Hepatocyte (in vitro differentiated cells): ENCODE measurements at regions not wholly inside any gene's neighbourhood (a gene's known extent, or its start where the extent isn't known, plus 50 kb on each side); places are given as distances from the start of the nearest gene placed in this dataset.

Experiments
- DNase-seq: peaks from one replicate; pipeline ENCODE4 v3.0.0-alpha.2; 2016; ENCODE audit warnings: low spot score
- H2AFZ ChIP-seq: fragments of 200-600 bp; sonication (generic); 2 replicates; pipeline ENCODE4 v1.6.0; 2016; ENCODE audit warnings: antibody characterized with exemption, mild to moderate bottlenecking
- H3K27ac ChIP-seq: fragments of 200-600 bp; sonication (generic); 2 replicates; pipeline ENCODE4 v1.5.1; 2016; ENCODE audit warnings: mild to moderate bottlenecking
- H3K27me3 ChIP-seq: fragments of 200-600 bp; sonication (generic); 2 replicates; pipeline ENCODE4 v1.6.1; 2016
- H3K36me3 ChIP-seq: fragments of 200-600 bp; sonication (generic); replicated peaks from 2 replicates; pipeline ENCODE4 v1.5.1; 2016; ENCODE audit warnings: low read depth; ENCODE audit not compliant: insufficient read depth
- H3K4me1 ChIP-seq: fragments of 200-600 bp; sonication (generic); 2 replicates; pipeline ENCODE4 v1.5.1; 2016; ENCODE audit warnings: mild to moderate bottlenecking, moderate library complexity; ENCODE audit not compliant: insufficient read depth
- H3K4me2 ChIP-seq: fragments of 200-600 bp; sonication (generic); 2 replicates; pipeline ENCODE4 v1.6.0; 2016
- H3K4me3 ChIP-seq: fragments of 200-600 bp; sonication (generic); 2 replicates; pipeline ENCODE4 v1.5.1; 2016; ENCODE audit warnings: mild to moderate bottlenecking
- H3K79me2 ChIP-seq: fragments of 200-600 bp; sonication (generic); 2 replicates; pipeline ENCODE4 v1.6.0; 2017; ENCODE audit warnings: mild to moderate bottlenecking
- H3K9me2 ChIP-seq: fragments of 200-600 bp; sonication (generic); replicated peaks from 2 replicates; pipeline ENCODE4 v1.6.0; 2017; ENCODE audit warnings: mild to moderate bottlenecking; ENCODE audit not compliant: insufficient read depth
- H3K9me3 ChIP-seq: fragments of 200-600 bp; sonication (generic); 2 replicates; pipeline ENCODE4 v1.5.1; 2016; ENCODE audit warnings: low read depth, mild to moderate bottlenecking
- H4K20me1 ChIP-seq: fragments of 200-600 bp; sonication (generic); 2 replicates; pipeline ENCODE4 v1.6.0; 2016; ENCODE audit warnings: mild to moderate bottlenecking; ENCODE audit not compliant: insufficient read depth, poor library complexity, severe bottlenecking
- CTCF ChIP-seq: fragments of 200-600 bp; sonication (generic); IDR thresholded peaks from 2 replicates; pipeline ENCODE4 v1.5.1; 2016; ENCODE audit warnings: antibody characterized with exemption, mild to moderate bottlenecking; ENCODE audit not compliant: poor library complexity
- EZH2 ChIP-seq: fragments of 200-600 bp; sonication (generic); IDR thresholded peaks from 2 replicates; pipeline ENCODE4 v1.6.1; 2016; ENCODE audit warnings: antibody characterized with exemption, mild to moderate bottlenecking, borderline replicate concordance
- EZH2phosphoT487 ChIP-seq: fragments of 200-600 bp; sonication (generic); IDR thresholded peaks from one replicate; pipeline ENCODE4 v1.6.1; 2018; ENCODE audit warnings: antibody characterized with exemption, mild to moderate bottlenecking, low read depth, moderate library complexity; ENCODE audit not compliant: unreplicated experiment, severe bottlenecking
- WGBS: methylation state at CpG from one replicate; pipeline ENCODE4 v1.1.6; 2016; ENCODE audit warnings: low lambda C conversion rate; ENCODE audit errors: missing lambda C conversion rate; 5-methylcytosine and 5-hydroxymethylcytosine counted together

DNA sequence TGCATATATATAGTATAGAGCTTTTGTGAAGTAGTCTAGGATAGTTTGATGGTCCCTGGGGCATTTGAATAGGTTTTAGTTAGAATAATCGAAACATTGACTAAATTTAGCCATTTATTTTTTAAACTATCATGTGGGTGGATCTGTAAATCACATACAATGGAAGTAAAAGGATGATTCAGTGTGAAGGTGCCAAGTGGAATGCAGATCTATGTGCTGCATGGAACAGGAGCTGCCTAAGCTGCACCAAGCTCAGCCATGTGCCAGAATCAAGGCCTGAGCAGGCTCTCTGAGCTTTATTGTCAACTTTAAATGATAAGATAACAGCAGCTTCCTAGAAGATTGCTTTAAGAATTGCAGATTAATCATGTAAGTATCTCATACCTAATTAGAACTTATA lies 1996.2 kb upstream of the PIK3C3 start:
- no peak for DNase-seq
- Histone ChIP-seq H3K27me3 (no peaks in the 10 kb centered on the region), H3K4me3 (no peak overlapping the region), H3K79me2 (no peaks in the 10 kb centered on the region), H3K36me3 (no peaks in the 10 kb centered on the region), H3K27ac (no peak overlapping the region), H2AFZ (no peak overlapping the region), H3K4me2 (no peak overlapping the region), H3K9me2 (no peaks in the 10 kb centered on the region), H4K20me1 (no peaks in the 10 kb centered on the region), H3K4me1 (no peaks in the 10 kb centered on the region), H3K9me3 (no peaks in the 10 kb centered on the region)
- 91% methylated on average over 1 of the region's 1 CpG for WGBS
- no peak for TF ChIP-seq EZH2
- no peak for TF ChIP-seq CTCF
- TF ChIP-seq EZH2phosphoT487: no peak

GRCh38 chr18:39952816-39953215 lies 2002.2 kb upstream of the PIK3C3 start:
- Histone ChIP-seq H3K36me3 (no peaks in the 10 kb centered on the region), H3K4me2 (no peak overlapping the region), H3K27ac (no peak overlapping the region), H3K9me2 (no peaks in the 10 kb centered on the region), H3K4me1 (no peaks in the 10 kb centered on the region), H3K79me2 (no peaks in the 10 kb centered on the region), H3K9me3 (no peaks in the 10 kb centered on the region), H2AFZ (no peak overlapping the region), H4K20me1 (no peaks in the 10 kb centered on the region), H3K27me3 (no peaks in the 10 kb centered on the region), H3K4me3 (no peak overlapping the region)
- 90% methylated on average over 2 of the region's 2 CpGs for WGBS
- no peak for TF ChIP-seq EZH2
- TF ChIP-seq CTCF: no peak
- TF ChIP-seq EZH2phosphoT487: no peak
- no peak for DNase-seq

GRCh38 chr18:39951142-39951720 lies 2003.8 kb upstream of the PIK3C3 start:
- Histone ChIP-seq H3K27me3 (no peaks in the 10 kb centered on the region), H3K27ac (no peak overlapping the region), H3K36me3 (no peaks in the 10 kb centered on the region), H2AFZ (no peak overlapping the region), H3K9me2 (no peaks in the 10 kb centered on the region), H3K79me2 (no peaks in the 10 kb centered on the region), H3K4me3 (no peak overlapping the region), H3K4me1 (no peaks in the 10 kb centered on the region), H4K20me1 (no peaks in the 10 kb centered on the region), H3K4me2 (no peak overlapping the region), H3K9me3 (no peaks in the 10 kb centered on the region)
- WGBS: 94% methylated on average over 4 of the region's 4 CpGs
- DNase-seq: no peak
- no peak for TF ChIP-seq EZH2
- TF ChIP-seq CTCF: no peak
- no peak for TF ChIP-seq EZH2phosphoT487

DNA sequence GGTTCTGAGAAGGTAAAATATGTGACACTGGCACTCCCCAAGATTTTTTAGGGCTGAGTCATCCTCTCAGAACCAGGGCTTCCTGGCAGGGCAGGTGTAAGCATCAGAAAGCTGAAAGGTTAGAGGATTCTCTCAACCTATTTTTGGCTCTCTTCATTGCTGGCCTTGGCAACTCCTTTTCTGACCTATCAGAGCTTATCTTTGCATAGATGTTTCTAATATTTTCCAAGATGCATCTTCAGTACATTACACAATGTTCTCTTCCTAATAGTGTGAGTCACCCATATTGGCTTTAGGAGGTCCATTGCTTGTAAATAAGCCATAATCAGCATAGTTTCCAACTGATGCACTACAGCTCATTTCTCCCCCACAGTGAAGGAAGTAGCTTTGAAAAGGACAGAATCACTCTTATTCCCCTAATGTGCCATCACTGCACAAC lies 2008.4 kb upstream of the PIK3C3 start:
- TF ChIP-seq EZH2: no peak
- no peak for TF ChIP-seq EZH2phosphoT487
- no peak for TF ChIP-seq CTCF
- no peak overlapping the region for H3K4me2 ChIP-seq

More for the DNA sequence above, 2008.4 kb upstream of the PIK3C3 start:
- DNase-seq: peak; percentile 28
- Histone ChIP-seq H3K4me3 (no peak overlapping the region), H3K9me3 (no peaks in the 10 kb centered on the region), H3K27me3 (no peaks in the 10 kb centered on the region), H3K4me1 (no peaks in the 10 kb centered on the region), H3K36me3 (no peaks in the 10 kb centered on the region), H3K27ac (peak overlapping the region; percentile 64), H2AFZ (no peak overlapping the region), H3K9me2 (no peaks in the 10 kb centered on the region), H3K79me2 (no peaks in the 10 kb centered on the region), H4K20me1 (no peaks in the 10 kb centered on the region)
